ENCODE measurements at regions not wholly inside any gene's neighbourhood (a gene's known extent, or its start where the extent isn't known, plus 50 kb on each side); places are given as distances from the start of the nearest gene placed in this dataset.

- WGBS (ENCODE audit: insufficient coverage, insufficient read length) = no CpG with 5 or more reads among the region's 46 CpGs
- no peaks in the 10 kb centered on the region for H3K27me3 ChIP-seq (ENCODE audit: control insufficient read depth, insufficient read depth, low read length)
- no peak overlapping the region for H3K27ac ChIP-seq (ENCODE audit: low read length)
- H3K4me3 ChIP-seq (ENCODE audit: low read length) = no peak overlapping the region
- no peak for DNase-seq (ENCODE audit: low read depth, low spot score)
- no peaks in the 10 kb centered on the region for H3K4me1 ChIP-seq (ENCODE audit: control insufficient read depth, insufficient read depth, low read length)
- H3K36me3 ChIP-seq (ENCODE audit: control insufficient read depth, insufficient read depth, low read length) = no peaks in the 10 kb centered on the region
- H3K9me3 ChIP-seq (ENCODE audit: control insufficient read depth, insufficient read depth, low read length) = no peaks in the 10 kb centered on the region
Measured at GRCh38 chr4:187613089-187613839, 382.3 kb upstream of the ZFP42 start.

DNA sequence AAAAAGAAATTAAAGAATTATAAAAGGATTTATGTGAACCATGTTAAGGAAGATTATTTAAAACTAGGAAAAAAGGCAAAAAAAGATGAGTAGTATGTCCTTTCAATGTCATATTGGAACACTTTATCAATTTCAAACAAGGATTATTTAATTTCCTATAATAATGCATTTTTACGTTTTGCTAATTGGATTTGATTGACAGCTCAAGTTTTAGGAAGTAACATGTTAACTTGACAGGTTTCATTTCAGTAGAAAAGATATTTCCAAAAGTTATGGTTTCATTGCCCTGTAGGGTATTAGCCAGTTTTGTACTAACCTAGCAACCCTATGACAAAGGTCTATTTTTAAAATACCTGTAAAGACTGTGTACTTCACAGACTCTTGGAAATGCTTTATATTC, 379.6 kb upstream of the ZFP42 start:
- Histone ChIP-seq H3K27ac (ENCODE audit: low read length) (no peak overlapping the region), H3K4me3 (ENCODE audit: low read length) (no peak overlapping the region), H3K4me1 (ENCODE audit: control insufficient read depth, insufficient read depth, low read length) (no peaks in the 10 kb centered on the region), H3K27me3 (ENCODE audit: control insufficient read depth, insufficient read depth, low read length) (no peaks in the 10 kb centered on the region), H3K36me3 (ENCODE audit: control insufficient read depth, insufficient read depth, low read length) (no peaks in the 10 kb centered on the region), H3K9me3 (ENCODE audit: control insufficient read depth, insufficient read depth, low read length) (no peaks in the 10 kb centered on the region)
- DNase-seq (ENCODE audit: low read depth, low spot score) = no peak
- no CpG with 5 or more reads among the region's 1 CpG for WGBS (ENCODE audit: insufficient coverage, insufficient read length)

GRCh38 chr4:187617113-187617512, 378.5 kb upstream of the ZFP42 start:
- no peaks in the 10 kb centered on the region for H3K9me3 ChIP-seq (ENCODE audit: control insufficient read depth, insufficient read depth, low read length)
- no peak overlapping the region for H3K4me3 ChIP-seq (ENCODE audit: low read length)
- no peak overlapping the region for H3K27ac ChIP-seq (ENCODE audit: low read length)
- no CpG with 5 or more reads among the region's 1 CpG for WGBS (ENCODE audit: insufficient coverage, insufficient read length)
- H3K4me1 ChIP-seq (ENCODE audit: control insufficient read depth, insufficient read depth, low read length) = no peaks in the 10 kb centered on the region
- no peak for DNase-seq (ENCODE audit: low read depth, low spot score)
- H3K36me3 ChIP-seq (ENCODE audit: control insufficient read depth, insufficient read depth, low read length) = no peaks in the 10 kb centered on the region
- H3K27me3 ChIP-seq (ENCODE audit: control insufficient read depth, insufficient read depth, low read length) = no peaks in the 10 kb centered on the region

DNA sequence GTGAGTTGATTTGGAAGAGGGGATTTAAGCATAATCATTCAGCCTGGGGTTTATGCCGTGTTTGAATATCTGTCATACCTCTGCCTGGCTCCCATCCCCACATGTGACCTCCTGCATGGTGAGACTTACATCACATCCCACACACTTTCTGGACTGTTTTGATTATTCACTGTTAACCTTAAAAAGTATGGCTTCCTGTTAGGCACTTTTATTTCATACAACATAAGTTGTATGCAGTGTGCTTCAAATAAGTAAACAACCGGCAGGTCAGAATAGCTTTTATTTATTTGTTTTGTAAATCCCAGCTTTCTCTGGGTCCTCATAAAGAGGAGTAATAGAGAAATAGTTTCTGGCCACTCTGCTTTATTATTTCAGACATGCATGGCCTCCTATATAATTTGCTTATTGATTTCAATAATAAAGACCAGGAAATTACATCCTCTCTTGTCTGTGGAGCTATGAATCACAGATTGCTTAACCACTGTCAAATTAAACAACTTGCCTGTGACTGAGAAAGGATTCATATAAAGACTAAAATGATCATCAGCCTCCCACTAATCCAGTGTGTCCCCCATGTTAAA, 376.8 kb upstream of the ZFP42 start:
- Histone ChIP-seq H3K36me3 (ENCODE audit: control insufficient read depth, insufficient read depth, low read length) (no peaks in the 10 kb centered on the region), H3K27ac (ENCODE audit: low read length) (no peak overlapping the region), H3K27me3 (ENCODE audit: control insufficient read depth, insufficient read depth, low read length) (no peaks in the 10 kb centered on the region), H3K4me1 (ENCODE audit: control insufficient read depth, insufficient read depth, low read length) (no peaks in the 10 kb centered on the region), H3K9me3 (ENCODE audit: control insufficient read depth, insufficient read depth, low read length) (no peaks in the 10 kb centered on the region), H3K4me3 (ENCODE audit: low read length) (no peak overlapping the region)
- no peak for DNase-seq (ENCODE audit: low read depth, low spot score)
- WGBS (ENCODE audit: insufficient coverage, insufficient read length) = no CpG with 5 or more reads among the region's 2 CpGs

GRCh38 chr4:187619319-187619718, 376.3 kb upstream of the ZFP42 start:
- no peak overlapping the region for H3K27ac ChIP-seq (ENCODE audit: low read length)
- H3K4me1 ChIP-seq (ENCODE audit: control insufficient read depth, insufficient read depth, low read length) = no peaks in the 10 kb centered on the region
- no CpG with 5 or more reads among the region's 4 CpGs for WGBS (ENCODE audit: insufficient coverage, insufficient read length)
- no peak overlapping the region for H3K4me3 ChIP-seq (ENCODE audit: low read length)
- no peaks in the 10 kb centered on the region for H3K27me3 ChIP-seq (ENCODE audit: control insufficient read depth, insufficient read depth, low read length)
- H3K9me3 ChIP-seq (ENCODE audit: control insufficient read depth, insufficient read depth, low read length) = no peaks in the 10 kb centered on the region
- DNase-seq (ENCODE audit: low read depth, low spot score) = no peak
- H3K36me3 ChIP-seq (ENCODE audit: control insufficient read depth, insufficient read depth, low read length) = no peaks in the 10 kb centered on the region

DNA sequence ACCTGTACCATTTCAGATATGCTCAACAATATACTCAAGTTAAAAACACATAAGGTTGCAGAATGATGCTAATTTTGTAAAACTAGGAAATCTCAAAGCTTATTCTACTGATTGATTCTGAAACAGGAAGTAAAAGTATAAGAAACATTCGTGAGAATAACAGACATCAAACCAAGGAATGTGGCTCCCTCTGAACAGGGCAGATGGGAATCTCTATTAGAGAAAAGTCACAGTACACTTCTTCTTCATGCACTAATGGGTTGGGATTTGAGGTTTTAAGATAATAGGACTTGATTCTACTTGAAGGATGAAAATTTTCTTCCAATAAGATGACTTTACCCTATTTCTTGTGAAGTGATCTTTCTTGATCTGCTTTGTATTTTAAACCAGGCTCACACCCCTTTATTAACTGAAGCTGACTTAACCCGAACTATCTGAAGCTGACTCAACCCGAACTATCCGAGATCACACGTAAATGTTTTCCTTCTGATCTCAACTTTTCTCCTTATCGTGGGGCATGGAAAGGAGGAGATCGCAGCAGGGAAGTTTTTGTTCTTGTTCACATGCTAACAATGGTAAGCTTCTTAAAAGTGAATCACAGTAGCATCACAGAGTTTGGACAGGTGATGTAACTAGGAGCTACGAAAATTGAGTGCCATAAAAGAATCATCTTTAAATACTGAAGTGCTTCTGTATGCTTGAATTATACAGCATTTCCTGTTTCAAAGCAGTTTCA, 363.1 kb upstream of the ZFP42 start:
- no CpG with 5 or more reads among the region's 8 CpGs for WGBS (ENCODE audit: insufficient coverage, insufficient read length)
- DNase-seq (ENCODE audit: low read depth, low spot score) = no peak
- H3K27ac ChIP-seq (ENCODE audit: low read length) = no peak overlapping the region

GRCh38 chr4:187633245-187633644, 362.3 kb upstream of the ZFP42 start:
- Histone ChIP-seq H3K27me3 (ENCODE audit: control insufficient read depth, insufficient read depth, low read length) (no peaks in the 10 kb centered on the region), H3K36me3 (ENCODE audit: control insufficient read depth, insufficient read depth, low read length) (no peaks in the 10 kb centered on the region), H3K4me1 (ENCODE audit: control insufficient read depth, insufficient read depth, low read length) (no peaks in the 10 kb centered on the region), H3K9me3 (ENCODE audit: control insufficient read depth, insufficient read depth, low read length) (no peaks in the 10 kb centered on the region), H3K27ac (ENCODE audit: low read length) (no peak overlapping the region), H3K4me3 (ENCODE audit: low read length) (no peak overlapping the region)
- no peak for DNase-seq (ENCODE audit: low read depth, low spot score)
- no CpG with 5 or more reads among the region's 2 CpGs for WGBS (ENCODE audit: insufficient coverage, insufficient read length)

More for the DNA sequence above, 363.1 kb upstream of the ZFP42 start:
- Histone ChIP-seq H3K9me3 (ENCODE audit: control insufficient read depth, insufficient read depth, low read length) (no peaks in the 10 kb centered on the region), H3K4me3 (ENCODE audit: low read length) (no peak overlapping the region), H3K36me3 (ENCODE audit: control insufficient read depth, insufficient read depth, low read length) (no peaks in the 10 kb centered on the region), H3K27me3 (ENCODE audit: control insufficient read depth, insufficient read depth, low read length) (no peaks in the 10 kb centered on the region), H3K4me1 (ENCODE audit: control insufficient read depth, insufficient read depth, low read length) (no peaks in the 10 kb centered on the region)

- no peaks in the 10 kb centered on the region for H3K27me3 ChIP-seq (ENCODE audit: control insufficient read depth, insufficient read depth, low read length)
Measured at GRCh38 chr4:187656959-187657358, 338.6 kb upstream of the ZFP42 start.

DNA sequence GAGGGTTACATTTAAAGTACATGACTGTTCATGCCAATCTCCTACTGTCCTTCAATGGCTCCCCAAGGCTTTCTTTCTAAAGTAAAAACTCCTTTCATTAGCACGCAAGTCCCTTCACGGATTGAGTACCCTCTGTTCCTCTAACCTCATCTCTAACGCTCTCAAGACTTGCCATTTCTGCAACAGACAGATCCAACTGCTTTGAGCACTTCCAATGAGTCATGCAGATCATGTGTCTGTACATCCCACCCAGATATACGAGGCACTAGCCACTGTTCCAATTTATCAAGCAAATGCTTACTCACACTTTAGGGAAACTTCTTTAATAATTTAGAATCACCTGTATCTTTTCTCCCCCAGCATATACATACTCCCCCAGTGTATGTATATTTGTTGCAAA, 332.5 kb upstream of the ZFP42 start:
- no peaks in the 10 kb centered on the region for H3K4me1 ChIP-seq (ENCODE audit: control insufficient read depth, insufficient read depth, low read length)
- H3K9me3 ChIP-seq (ENCODE audit: control insufficient read depth, insufficient read depth, low read length) = no peaks in the 10 kb centered on the region
- WGBS (ENCODE audit: insufficient coverage, insufficient read length) = no CpG with 5 or more reads among the region's 4 CpGs
- DNase-seq (ENCODE audit: low read depth, low spot score) = no peak
- H3K27me3 ChIP-seq (ENCODE audit: control insufficient read depth, insufficient read depth, low read length) = no peaks in the 10 kb centered on the region
- no peak overlapping the region for H3K27ac ChIP-seq (ENCODE audit: low read length)
- H3K36me3 ChIP-seq (ENCODE audit: control insufficient read depth, insufficient read depth, low read length) = no peaks in the 10 kb centered on the region
- H3K4me3 ChIP-seq (ENCODE audit: low read length) = no peak overlapping the region

More at GRCh38 chr4:187656959-187657358, 338.6 kb upstream of the ZFP42 start:
- H3K4me1 ChIP-seq (ENCODE audit: control insufficient read depth, insufficient read depth, low read length) = no peaks in the 10 kb centered on the region
- H3K9me3 ChIP-seq (ENCODE audit: control insufficient read depth, insufficient read depth, low read length) = no peaks in the 10 kb centered on the region
- H3K4me3 ChIP-seq (ENCODE audit: low read length) = no peak overlapping the region
- H3K36me3 ChIP-seq (ENCODE audit: control insufficient read depth, insufficient read depth, low read length) = no peaks in the 10 kb centered on the region
- no peak for DNase-seq (ENCODE audit: low read depth, low spot score)
- H3K27ac ChIP-seq (ENCODE audit: low read length) = no peak overlapping the region

DNA sequence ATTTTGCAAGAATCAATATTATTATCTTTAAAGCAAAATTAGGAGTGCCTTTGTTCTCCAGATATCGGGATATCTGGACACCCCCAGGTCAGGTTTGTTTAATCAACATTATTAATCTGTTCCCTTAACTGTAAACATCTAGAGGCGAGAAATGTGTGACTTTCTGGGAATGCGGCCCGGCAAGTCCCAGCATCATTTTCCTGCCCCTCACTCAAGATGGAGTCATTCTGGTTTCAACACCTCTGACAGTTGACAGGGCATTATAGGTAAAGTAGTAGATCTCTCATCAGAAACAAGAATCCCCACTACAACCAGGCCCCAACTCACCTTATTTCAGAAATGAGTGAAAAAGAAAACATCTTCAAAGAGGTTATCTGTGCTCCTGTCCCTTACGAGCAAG, 331.6 kb upstream of the ZFP42 start:
- WGBS (ENCODE audit: insufficient coverage, insufficient read length) = no CpG with 5 or more reads among the region's 5 CpGs
- Histone ChIP-seq H3K4me3 (ENCODE audit: low read length) (no peak overlapping the region), H3K36me3 (ENCODE audit: control insufficient read depth, insufficient read depth, low read length) (no peaks in the 10 kb centered on the region), H3K27ac (ENCODE audit: low read length) (no peak overlapping the region), H3K9me3 (ENCODE audit: control insufficient read depth, insufficient read depth, low read length) (no peaks in the 10 kb centered on the region), H3K4me1 (ENCODE audit: control insufficient read depth, insufficient read depth, low read length) (no peaks in the 10 kb centered on the region), H3K27me3 (ENCODE audit: control insufficient read depth, insufficient read depth, low read length) (no peaks in the 10 kb centered on the region)
- DNase-seq (ENCODE audit: low read depth, low spot score) = no peak

Data from iPS DF 6.9 (cell line).